GM12801 (cell line): ENCODE measurements at regions not wholly inside any gene's neighbourhood (a gene's known extent, or its start where the extent isn't known, plus 50 kb on each side); places are given as distances from the start of the nearest gene placed in this dataset.

Experiments
- CTCF ChIP-seq: IDR thresholded peaks from one replicate; pipeline ENCODE4 v1.5.1; 2011; ENCODE audit warnings: control low read depth; ENCODE audit not compliant: insufficient read length; ENCODE audit errors: extremely low read depth

DNA sequence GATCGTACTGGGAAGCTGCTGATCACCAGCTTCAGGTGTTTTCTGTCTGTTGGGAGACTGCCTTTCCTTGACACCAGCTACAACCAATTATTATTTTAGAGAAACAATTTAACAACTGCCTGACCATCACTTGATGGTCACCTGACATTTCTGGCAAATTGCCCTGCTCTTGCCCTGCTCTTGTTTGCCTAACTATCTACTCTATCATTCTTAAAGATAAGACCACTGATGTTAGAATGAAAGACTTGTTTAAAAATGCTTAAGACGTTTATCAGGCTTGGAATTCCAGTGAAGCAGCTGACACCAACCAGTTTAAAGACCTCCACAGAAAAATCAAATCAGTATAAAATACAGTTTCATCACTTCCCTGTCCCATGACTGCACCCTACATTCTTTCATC is 423.3 kb upstream of the CAMK1G start:
- TF ChIP-seq CTCF: no peak

GRCh38 chr1:209162651-209163050 is 420.9 kb upstream of the CAMK1G start:
- TF ChIP-seq CTCF: no peak

GRCh38 chr1:209168204-209168603 is 415.3 kb upstream of the CAMK1G start:
- TF ChIP-seq CTCF: no peak

GRCh38 chr1:209171151-209171550 is 412.4 kb upstream of the CAMK1G start:
- TF ChIP-seq CTCF: no peak

GRCh38 chr1:209172286-209172685 is 411.2 kb upstream of the CAMK1G start:
- TF ChIP-seq CTCF: no peak

GRCh38 chr1:209176866-209177430 is 406.6 kb upstream of the CAMK1G start:
- TF ChIP-seq CTCF: no peak

GRCh38 chr1:209183195-209183594 is 400.3 kb upstream of the CAMK1G start:
- TF ChIP-seq CTCF: no peak
